ENCODE measurements at regions not wholly inside any gene's neighbourhood (a gene's known extent, or its start where the extent isn't known, plus 50 kb on each side); places are given as distances from the start of the nearest gene placed in this dataset.

GRCh38 chr20:41927189-41927588 is 309.0 kb upstream of the CHD6 start:
- Histone ChIP-seq H3K36me3 (ENCODE audit: insufficient read depth) (no peaks in the 10 kb centered on the region), H3K4me3 (ENCODE audit: low read depth, low read length) (no peak overlapping the region), H3K4me1 (ENCODE audit: insufficient read depth) (no peaks in the 10 kb centered on the region), H3K27ac (ENCODE audit: low read depth) (no peak overlapping the region)
- WGBS, result 83% methylated on average over 2 of the region's 2 CpGs
- DNase-seq (ENCODE audit: extremely low spot score), result no peak

- Histone ChIP-seq H3K36me3 (ENCODE audit: insufficient read depth) (no peaks in the 10 kb centered on the region), H3K4me3 (ENCODE audit: low read depth, low read length) (no peak overlapping the region), H3K4me1 (ENCODE audit: insufficient read depth) (no peaks in the 10 kb centered on the region), H3K27ac (ENCODE audit: low read depth) (no peak overlapping the region)
- DNase-seq (ENCODE audit: extremely low spot score), result no peak
- 73% methylated on average over 4 of the region's 4 CpGs for WGBS
Observed at GRCh38 chr20:41925476-41925875, 307.3 kb upstream of the CHD6 start.

- no peaks in the 10 kb centered on the region for H3K36me3 ChIP-seq (ENCODE audit: insufficient read depth)
- no peak for DNase-seq (ENCODE audit: extremely low spot score)
- no peak overlapping the region for H3K27ac ChIP-seq (ENCODE audit: low read depth)
- no peaks in the 10 kb centered on the region for H3K4me1 ChIP-seq (ENCODE audit: insufficient read depth)
- no peak overlapping the region for H3K4me3 ChIP-seq (ENCODE audit: low read depth, low read length)
- WGBS, result 20% methylated on average over 1 of the region's 1 CpG
Observed at GRCh38 chr20:41923624-41924023, 305.4 kb upstream of the CHD6 start.

GRCh38 chr20:41913146-41913545 is 295.0 kb upstream of the CHD6 start:
- Histone ChIP-seq H3K4me1 (ENCODE audit: insufficient read depth) (no peaks in the 10 kb centered on the region), H3K36me3 (ENCODE audit: insufficient read depth) (no peaks in the 10 kb centered on the region), H3K4me3 (ENCODE audit: low read depth, low read length) (no peak overlapping the region), H3K27ac (ENCODE audit: low read depth) (no peak overlapping the region)
- DNase-seq (ENCODE audit: extremely low spot score), result no peak

- Histone ChIP-seq H3K4me1 (ENCODE audit: insufficient read depth) (no peaks in the 10 kb centered on the region), H3K36me3 (ENCODE audit: insufficient read depth) (no peaks in the 10 kb centered on the region), H3K4me3 (ENCODE audit: low read depth, low read length) (no peak overlapping the region), H3K27ac (ENCODE audit: low read depth) (no peak overlapping the region)
- WGBS, result 67% methylated on average over 1 of the region's 1 CpG
- DNase-seq (ENCODE audit: extremely low spot score), result no peak
Observed at GRCh38 chr20:41910558-41910957, 292.4 kb upstream of the CHD6 start.

- 43% methylated on average over 4 of the region's 4 CpGs for WGBS
- Histone ChIP-seq H3K36me3 (ENCODE audit: insufficient read depth) (no peaks in the 10 kb centered on the region), H3K4me3 (ENCODE audit: low read depth, low read length) (no peak overlapping the region), H3K27ac (ENCODE audit: low read depth) (no peak overlapping the region), H3K4me1 (ENCODE audit: insufficient read depth) (no peaks in the 10 kb centered on the region)
- no peak for DNase-seq (ENCODE audit: extremely low spot score)
Observed at GRCh38 chr20:41905199-41905598, 287.0 kb upstream of the CHD6 start.

GRCh38 chr20:41903586-41903985 is 285.4 kb upstream of the CHD6 start:
- H3K4me1 ChIP-seq (ENCODE audit: insufficient read depth), result no peaks in the 10 kb centered on the region
- H3K4me3 ChIP-seq (ENCODE audit: low read depth, low read length), result no peak overlapping the region
- H3K36me3 ChIP-seq (ENCODE audit: insufficient read depth), result no peaks in the 10 kb centered on the region
- H3K27ac ChIP-seq (ENCODE audit: low read depth), result no peak overlapping the region
- DNase-seq (ENCODE audit: extremely low spot score), result peak; percentile 54
- WGBS, result 28% methylated on average over 4 of the region's 4 CpGs

GRCh38 chr20:41902346-41902745 is 284.2 kb upstream of the CHD6 start:
- no peaks in the 10 kb centered on the region for H3K36me3 ChIP-seq (ENCODE audit: insufficient read depth)
- 35% methylated on average over 4 of the region's 4 CpGs for WGBS
- no peak for DNase-seq (ENCODE audit: extremely low spot score)

GRCh38 chr20:41900201-41900691 is 282.1 kb upstream of the CHD6 start:
- H3K4me1 ChIP-seq (ENCODE audit: insufficient read depth), result no peaks in the 10 kb centered on the region
- no peak overlapping the region for H3K4me3 ChIP-seq (ENCODE audit: low read depth, low read length)
- H3K36me3 ChIP-seq (ENCODE audit: insufficient read depth), result no peaks in the 10 kb centered on the region
- no peak overlapping the region for H3K27ac ChIP-seq (ENCODE audit: low read depth)
- WGBS, result 77% methylated on average over 4 of the region's 4 CpGs
- no peak for DNase-seq (ENCODE audit: extremely low spot score)

More at GRCh38 chr20:41902346-41902745, 284.2 kb upstream of the CHD6 start:
- H3K4me3 ChIP-seq (ENCODE audit: low read depth, low read length), result no peak overlapping the region
- H3K4me1 ChIP-seq (ENCODE audit: insufficient read depth), result no peaks in the 10 kb centered on the region
- no peak overlapping the region for H3K27ac ChIP-seq (ENCODE audit: low read depth)

- no peaks in the 10 kb centered on the region for H3K4me1 ChIP-seq (ENCODE audit: insufficient read depth)
- H3K36me3 ChIP-seq (ENCODE audit: insufficient read depth), result no peaks in the 10 kb centered on the region
- DNase-seq (ENCODE audit: extremely low spot score), result no peak
- H3K4me3 ChIP-seq (ENCODE audit: low read depth, low read length), result no peak overlapping the region
- no peak overlapping the region for H3K27ac ChIP-seq (ENCODE audit: low read depth)
- 75% methylated on average over 5 of the region's 5 CpGs for WGBS
Observed at GRCh38 chr20:41897708-41898107, 279.5 kb upstream of the CHD6 start.

GRCh38 chr20:41895241-41896032 is 277.3 kb upstream of the CHD6 start:
- 47% methylated on average over 5 of the region's 5 CpGs for WGBS
- Histone ChIP-seq H3K36me3 (ENCODE audit: insufficient read depth) (no peaks in the 10 kb centered on the region), H3K4me3 (ENCODE audit: low read depth, low read length) (no peak overlapping the region), H3K4me1 (ENCODE audit: insufficient read depth) (no peaks in the 10 kb centered on the region), H3K27ac (ENCODE audit: low read depth) (no peak overlapping the region)
- no peak for DNase-seq (ENCODE audit: extremely low spot score)

GRCh38 chr20:41894255-41894963 is 276.2 kb upstream of the CHD6 start:
- WGBS, result 90% methylated on average over 10 of the region's 10 CpGs

GRCh38 chr20:41892031-41892430 is 273.9 kb upstream of the CHD6 start:
- Histone ChIP-seq H3K36me3 (ENCODE audit: insufficient read depth) (no peaks in the 10 kb centered on the region), H3K27ac (ENCODE audit: low read depth) (no peak overlapping the region), H3K4me3 (ENCODE audit: low read depth, low read length) (no peak overlapping the region), H3K4me1 (ENCODE audit: insufficient read depth) (no peaks in the 10 kb centered on the region)
- WGBS, result 89% methylated on average over 5 of the region's 5 CpGs
- no peak for DNase-seq (ENCODE audit: extremely low spot score)

More at GRCh38 chr20:41894255-41894963, 276.2 kb upstream of the CHD6 start:
- Histone ChIP-seq H3K4me1 (ENCODE audit: insufficient read depth) (no peaks in the 10 kb centered on the region), H3K36me3 (ENCODE audit: insufficient read depth) (no peaks in the 10 kb centered on the region), H3K27ac (ENCODE audit: low read depth) (no peak overlapping the region), H3K4me3 (ENCODE audit: low read depth, low read length) (no peak overlapping the region)
- DNase-seq (ENCODE audit: extremely low spot score), result no peak

- DNase-seq (ENCODE audit: extremely low spot score), result no peak
- H3K27ac ChIP-seq (ENCODE audit: low read depth), result no peak overlapping the region
- H3K36me3 ChIP-seq (ENCODE audit: insufficient read depth), result no peaks in the 10 kb centered on the region
- no peak overlapping the region for H3K4me3 ChIP-seq (ENCODE audit: low read depth, low read length)
- no peaks in the 10 kb centered on the region for H3K4me1 ChIP-seq (ENCODE audit: insufficient read depth)
- 62% methylated on average over 4 of the region's 4 CpGs for WGBS
Observed at GRCh38 chr20:41889844-41890224, 271.7 kb upstream of the CHD6 start.

Measured in urinary bladder (tissue), 3 donors.